Sigmoid colon (tissue), 4 donors: ENCODE measurements at regions not wholly inside any gene's neighbourhood (a gene's known extent, or its start where the extent isn't known, plus 50 kb on each side); places are given as distances from the start of the nearest gene placed in this dataset.

Experiments used
- POLR2A ChIP-seq, 2 donors: fragments of 450-650 bp; IDR thresholded peaks; one replicate each; pipeline ENCODE4 v1.6.1; 2016; ENCODE audit warnings: antibody characterized with exemption in 2 of 2, mild to moderate bottlenecking in 2 of 2, moderate library complexity in 2 of 2
- POLR2AphosphoS5 ChIP-seq, 4 donors: sonication (generic); formaldehyde crosslinking; IDR thresholded peaks; one replicate each; pipeline ENCODE4 v1.6.1; 2017; ENCODE audit warnings: antibody characterized with exemption in 4 of 4
- TF ChIP-seq, protein P1 (sequence below), 4 experiments: fragments of 450-650 bp in 3 of 4; fragments of 200-600 bp in 1 of 4; IDR thresholded peaks; one replicate each; pipeline ENCODE4 v1.5.1; 2016 to 2019; ENCODE audit warnings: antibody characterized with exemption in 4 of 4, mild to moderate bottlenecking in 3 of 4, moderate library complexity in 2 of 4

DNA sequence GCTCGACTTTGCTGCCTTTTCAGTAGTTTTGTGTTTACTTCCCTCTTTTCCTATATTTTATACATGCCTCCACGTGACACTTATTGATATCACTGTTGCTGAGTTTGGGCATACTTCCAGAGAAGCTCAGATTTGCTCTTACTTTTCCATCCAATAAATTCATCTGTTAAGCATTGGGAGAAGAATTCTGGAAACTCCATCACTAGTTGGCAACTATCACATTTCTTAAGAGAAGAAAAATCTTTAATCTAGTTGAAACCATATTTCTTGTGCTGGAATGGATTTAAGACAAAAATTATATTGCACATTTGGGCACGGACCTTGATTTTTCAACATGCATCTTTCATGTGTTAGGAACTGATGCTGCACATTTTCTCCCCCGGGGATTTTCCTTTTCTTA, 52.6 kb upstream of the CPO start:
- TF ChIP-seq, protein P1, sequence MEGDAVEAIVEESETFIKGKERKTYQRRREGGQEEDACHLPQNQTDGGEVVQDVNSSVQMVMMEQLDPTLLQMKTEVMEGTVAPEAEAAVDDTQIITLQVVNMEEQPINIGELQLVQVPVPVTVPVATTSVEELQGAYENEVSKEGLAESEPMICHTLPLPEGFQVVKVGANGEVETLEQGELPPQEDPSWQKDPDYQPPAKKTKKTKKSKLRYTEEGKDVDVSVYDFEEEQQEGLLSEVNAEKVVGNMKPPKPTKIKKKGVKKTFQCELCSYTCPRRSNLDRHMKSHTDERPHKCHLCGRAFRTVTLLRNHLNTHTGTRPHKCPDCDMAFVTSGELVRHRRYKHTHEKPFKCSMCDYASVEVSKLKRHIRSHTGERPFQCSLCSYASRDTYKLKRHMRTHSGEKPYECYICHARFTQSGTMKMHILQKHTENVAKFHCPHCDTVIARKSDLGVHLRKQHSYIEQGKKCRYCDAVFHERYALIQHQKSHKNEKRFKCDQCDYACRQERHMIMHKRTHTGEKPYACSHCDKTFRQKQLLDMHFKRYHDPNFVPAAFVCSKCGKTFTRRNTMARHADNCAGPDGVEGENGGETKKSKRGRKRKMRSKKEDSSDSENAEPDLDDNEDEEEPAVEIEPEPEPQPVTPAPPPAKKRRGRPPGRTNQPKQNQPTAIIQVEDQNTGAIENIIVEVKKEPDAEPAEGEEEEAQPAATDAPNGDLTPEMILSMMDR (IDR thresholded peaks at IDR 0.05): no peak
- no peak for TF ChIP-seq POLR2A (IDR thresholded peaks at IDR 0.05)
- no peak for TF ChIP-seq POLR2AphosphoS5 (IDR thresholded peaks at IDR 0.05)
